Upper lobe of left lung (tissue), 6 donors: ENCODE measurements at regions not wholly inside any gene's neighbourhood (a gene's known extent, or its start where the extent isn't known, plus 50 kb on each side); places are given as distances from the start of the nearest gene placed in this dataset.
"Not testable (repeated sequence)": the region's sequence is repeated elsewhere in the genome, so short reads cannot be mapped to it uniquely, and the experiment has no call there.

Experiments
- ATAC-seq, 2 donors: fragments of 200-7000 bp; cut with Tn5 transposase; one replicate each; pipeline ENCODE4 v1.9.1; 2022; ENCODE audit warnings: mild to moderate bottlenecking in 2 of 2, moderate library complexity in 2 of 2; ENCODE audit not compliant: low FRiP score in 2 of 2
- DNase-seq, 2 donors: peaks; one replicate each; pipeline ENCODE4 v3.0.0-alpha.2; 2019 to 2020
- H3K27ac ChIP-seq, 4 donors: fragments of 200-600 bp; sonication (generic); one replicate each; pipeline ENCODE4 v1.5.1; 2016 to 2019
- H3K27me3 ChIP-seq, 4 donors: fragments of 200-600 bp; sonication (generic); one replicate each; pipeline ENCODE4 v1.5.1; 2017 to 2019
- H3K36me3 ChIP-seq, 4 donors: fragments of 200-600 bp; sonication (generic); one replicate each; pipeline ENCODE4 v1.5.1; 2016 to 2019
- H3K4me1 ChIP-seq, 4 donors: fragments of 200-600 bp; sonication (generic); one replicate each; pipeline ENCODE4 v1.5.1; 2018 to 2019
- H3K4me3 ChIP-seq, 4 donors: fragments of 200-600 bp; sonication (generic); one replicate each; pipeline ENCODE4 v1.5.1; 2017 to 2019; ENCODE audit warnings: mild to moderate bottlenecking in 2 of 4, moderate library complexity in 1 of 4
- H3K9me3 ChIP-seq, 4 donors: fragments of 200-600 bp; sonication (generic); one replicate each; pipeline ENCODE4 v1.5.1; 2018 to 2019
- EP300 ChIP-seq, 4 donors: sonication (generic); formaldehyde crosslinking; IDR thresholded peaks; one replicate each; pipeline ENCODE4 v1.5.1; 2017; ENCODE audit warnings: antibody characterized with exemption in 4 of 4, control low read depth in 2 of 4
- POLR2A ChIP-seq, 4 donors: fragments of 450-650 bp; IDR thresholded peaks; one replicate each; pipeline ENCODE4 v1.5.1; 2016 to 2017; ENCODE audit warnings: antibody characterized with exemption in 4 of 4, mild to moderate bottlenecking in 2 of 4
- POLR2AphosphoS5 ChIP-seq, 2 donors: sonication (generic); formaldehyde crosslinking; IDR thresholded peaks; one replicate each; pipeline ENCODE4 v1.5.1; 2017; ENCODE audit warnings: antibody characterized with exemption in 2 of 2
- WGBS, 2 donors: methylation state at CpG; one replicate each; pipeline ENCODE4 v1.1.5; 2017 to 2018; 5-methylcytosine and 5-hydroxymethylcytosine counted together
- TF ChIP-seq, protein P1 (sequence below), 6 experiments: fragments of 450-650 bp in 4 of 6; fragments of 200-600 bp in 2 of 6; sonication (generic) in 2 of 6; IDR thresholded peaks; one replicate each; pipeline ENCODE4 v1.5.1; 2016 to 2019; ENCODE audit warnings: antibody characterized with exemption in 6 of 6
- donor health status: DM: no; HTN: no; CAD: no; lungs with moderate emphysema.
- donor health status: DM: no; HTN: yes; CAD: no; lungs with severe emphysema.

DNA sequence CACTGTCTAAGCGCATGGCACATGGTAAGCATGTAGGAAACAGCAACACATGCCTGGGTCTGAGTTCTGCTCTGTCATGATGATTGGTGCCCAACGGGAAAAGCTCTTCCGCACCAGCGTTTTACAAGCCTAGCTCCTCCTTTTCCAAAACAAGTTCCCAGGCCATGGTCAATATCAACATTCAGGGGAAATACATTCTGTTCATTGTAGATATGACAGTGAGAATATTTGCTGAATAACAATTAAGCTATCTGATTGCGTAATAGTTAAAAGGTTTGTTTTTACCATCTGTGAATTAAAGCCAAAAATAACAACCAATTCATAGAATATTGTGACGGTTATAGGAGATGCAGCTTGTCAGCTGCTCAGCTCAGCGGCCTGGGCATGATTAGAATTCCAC is 404.3 kb upstream of the SLC35B3 start:
- Histone ChIP-seq H3K4me1 (no peaks in the 10 kb centered on the region), H3K4me3 (no peak overlapping the region), H3K27me3 (no peaks in the 10 kb centered on the region), H3K36me3 (no peaks in the 10 kb centered on the region), H3K27ac (no peak overlapping the region), H3K9me3 (no peaks in the 10 kb centered on the region)
- ATAC-seq: no peak
- TF ChIP-seq, protein P1, sequence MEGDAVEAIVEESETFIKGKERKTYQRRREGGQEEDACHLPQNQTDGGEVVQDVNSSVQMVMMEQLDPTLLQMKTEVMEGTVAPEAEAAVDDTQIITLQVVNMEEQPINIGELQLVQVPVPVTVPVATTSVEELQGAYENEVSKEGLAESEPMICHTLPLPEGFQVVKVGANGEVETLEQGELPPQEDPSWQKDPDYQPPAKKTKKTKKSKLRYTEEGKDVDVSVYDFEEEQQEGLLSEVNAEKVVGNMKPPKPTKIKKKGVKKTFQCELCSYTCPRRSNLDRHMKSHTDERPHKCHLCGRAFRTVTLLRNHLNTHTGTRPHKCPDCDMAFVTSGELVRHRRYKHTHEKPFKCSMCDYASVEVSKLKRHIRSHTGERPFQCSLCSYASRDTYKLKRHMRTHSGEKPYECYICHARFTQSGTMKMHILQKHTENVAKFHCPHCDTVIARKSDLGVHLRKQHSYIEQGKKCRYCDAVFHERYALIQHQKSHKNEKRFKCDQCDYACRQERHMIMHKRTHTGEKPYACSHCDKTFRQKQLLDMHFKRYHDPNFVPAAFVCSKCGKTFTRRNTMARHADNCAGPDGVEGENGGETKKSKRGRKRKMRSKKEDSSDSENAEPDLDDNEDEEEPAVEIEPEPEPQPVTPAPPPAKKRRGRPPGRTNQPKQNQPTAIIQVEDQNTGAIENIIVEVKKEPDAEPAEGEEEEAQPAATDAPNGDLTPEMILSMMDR (IDR thresholded peaks at IDR 0.05): no peak
- TF ChIP-seq EP300 (IDR thresholded peaks at IDR 0.05) (no peak), POLR2A (IDR thresholded peaks at IDR 0.05) (no peak), POLR2AphosphoS5 (IDR thresholded peaks at IDR 0.05) (no peak)
- 72 to 74% methylated on average over 6 to 7 of the region's 7 CpGs for WGBS, 2 donors
- DNase-seq: no peak

DNA sequence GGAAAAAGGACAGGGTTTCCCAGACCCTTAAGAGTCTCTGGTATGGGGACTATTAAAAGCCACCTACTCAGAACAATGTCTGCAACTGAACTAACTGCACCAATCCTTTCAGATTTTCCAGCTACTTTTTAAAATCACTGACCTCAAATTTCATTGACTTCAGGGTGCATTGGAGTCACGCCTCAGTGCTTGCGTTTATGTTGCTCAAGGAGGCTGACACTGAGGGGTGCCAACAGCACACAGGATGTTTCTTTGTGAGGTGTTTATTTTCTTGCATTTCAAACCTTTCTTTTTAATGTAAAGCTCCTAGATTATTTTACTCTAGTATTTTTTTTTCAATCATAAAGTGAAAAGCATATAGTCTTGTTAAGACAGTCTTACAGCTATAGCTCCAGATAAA is 402.0 kb upstream of the SLC35B3 start:
- ATAC-seq: no peak

DNA sequence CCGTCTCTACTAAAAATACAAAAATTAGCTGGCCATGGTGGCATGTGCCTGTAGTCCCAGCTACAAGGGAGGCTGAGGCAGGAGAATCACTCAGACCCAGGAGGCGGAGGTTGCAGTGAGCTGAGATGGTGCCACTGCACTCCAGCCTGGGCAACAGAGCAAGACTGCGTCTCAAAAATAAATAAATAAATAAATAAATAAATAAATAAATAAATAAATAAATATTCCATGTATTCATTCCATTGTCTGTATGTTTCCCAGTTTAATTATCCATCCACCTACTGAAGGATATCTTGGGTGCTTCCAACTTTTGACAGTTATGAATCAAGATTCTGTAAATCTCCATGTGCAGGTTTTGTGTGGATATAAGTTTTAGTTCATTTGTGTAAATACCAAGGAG is 397.4 kb upstream of the SLC35B3 start:
- not testable (repeated sequence) for ATAC-seq, H3K9me3 ChIP-seq, H3K36me3 ChIP-seq, DNase-seq, H3K4me1 ChIP-seq, H3K27ac ChIP-seq, H3K4me3 ChIP-seq, H3K27me3 ChIP-seq
- WGBS, 2 donors: 94 to 97% methylated on average over 3 of the region's 3 CpGs

More for the DNA sequence above, 402.0 kb upstream of the SLC35B3 start:
- no peaks in the 10 kb centered on the region for H3K36me3 ChIP-seq
- DNase-seq: no peak
- no peaks in the 10 kb centered on the region for H3K27me3 ChIP-seq
- H3K4me3 ChIP-seq: no peak overlapping the region
- H3K9me3 ChIP-seq: no peaks in the 10 kb centered on the region
- H3K27ac ChIP-seq: no peak overlapping the region
- no peaks in the 10 kb centered on the region for H3K4me1 ChIP-seq
- 70 to 78% methylated on average over 2 of the region's 2 CpGs for WGBS, 2 donors
- TF ChIP-seq, protein P1 (IDR thresholded peaks at IDR 0.05): no peak
- TF ChIP-seq POLR2A (IDR thresholded peaks at IDR 0.05) (no peak), EP300 (IDR thresholded peaks at IDR 0.05) (no peak), POLR2AphosphoS5 (IDR thresholded peaks at IDR 0.05) (no peak)

DNA sequence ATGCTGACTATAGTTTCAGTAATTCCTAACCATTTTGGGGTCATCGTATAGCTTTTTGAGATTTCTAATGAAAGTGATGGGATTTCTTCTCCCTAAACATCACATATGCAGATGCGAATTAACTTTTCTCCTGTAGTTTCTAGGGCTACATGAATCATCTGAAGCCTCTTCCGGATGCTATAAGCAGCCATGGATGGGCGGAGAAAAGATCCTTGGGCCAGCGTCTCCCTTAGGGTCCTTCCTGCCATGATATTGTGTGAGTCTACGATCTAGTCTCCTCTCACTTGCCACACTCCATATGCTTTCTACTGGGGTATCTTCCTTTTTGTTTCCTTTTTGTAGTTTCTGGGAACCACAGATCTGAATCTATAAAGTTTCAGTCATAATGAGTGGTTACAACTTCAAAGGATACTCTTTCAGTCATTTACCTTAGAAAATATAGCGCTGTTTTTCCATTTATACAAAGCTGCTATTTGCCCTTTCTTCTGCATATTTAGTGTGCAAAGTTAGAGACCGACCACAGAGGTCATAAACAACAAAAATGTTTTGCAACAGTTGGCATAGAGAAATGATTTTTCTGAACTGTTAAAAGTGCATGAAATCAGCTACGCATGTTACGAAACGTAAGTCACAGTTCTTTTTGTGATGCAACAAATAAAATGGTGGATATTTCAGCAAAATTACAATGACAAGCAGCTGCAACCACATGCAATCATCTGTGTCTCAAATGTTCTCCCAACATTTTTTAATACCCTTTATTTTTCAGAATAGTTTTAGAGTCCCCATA is 396.2 kb upstream of the SLC35B3 start:
- no peaks in the 10 kb centered on the region for H3K9me3 ChIP-seq
- H3K36me3 ChIP-seq: no peaks in the 10 kb centered on the region
- TF ChIP-seq POLR2A (IDR thresholded peaks at IDR 0.05): no peak
- TF ChIP-seq EP300 (IDR thresholded peaks at IDR 0.05): no peak
- TF ChIP-seq, protein P1 (IDR thresholded peaks at IDR 0.05): no peak
- TF ChIP-seq POLR2AphosphoS5 (IDR thresholded peaks at IDR 0.05): no peak
- WGBS, 2 donors: 68 to 77% methylated on average over 11 of the region's 11 CpGs
- no peaks in the 10 kb centered on the region for H3K4me1 ChIP-seq
- ATAC-seq (no peak), DNase-seq (no peak)
- no peak overlapping the region for H3K4me3 ChIP-seq
- no peaks in the 10 kb centered on the region for H3K27me3 ChIP-seq
- no peak overlapping the region for H3K27ac ChIP-seq

DNA sequence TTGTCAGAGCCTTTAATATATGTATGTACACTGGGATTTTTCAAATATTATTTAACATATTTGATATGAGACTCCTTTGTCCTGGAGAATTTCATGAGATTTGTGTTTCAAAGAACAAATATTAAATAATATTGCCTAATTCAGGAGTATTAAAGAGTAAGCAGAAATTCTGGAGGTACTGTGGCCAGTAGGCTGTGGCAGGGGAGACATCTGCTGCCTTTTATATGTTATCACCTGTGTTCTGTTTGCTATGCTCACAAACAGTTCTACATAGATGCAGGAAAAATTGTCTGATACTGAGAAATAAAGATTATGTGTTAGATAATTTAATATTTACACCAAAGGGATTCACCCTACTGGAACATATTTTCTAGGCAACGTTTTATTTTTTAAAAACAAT is 395.4 kb upstream of the SLC35B3 start:
- Histone ChIP-seq H3K36me3 (no peaks in the 10 kb centered on the region), H3K27ac (no peak overlapping the region), H3K4me1 (no peaks in the 10 kb centered on the region), H3K27me3 (no peaks in the 10 kb centered on the region), H3K9me3 (no peaks in the 10 kb centered on the region), H3K4me3 (no peak overlapping the region)
- no peak for DNase-seq
- WGBS, 2 donors: 66 to 70% methylated on average over 1 of the region's 1 CpG
- TF ChIP-seq EP300 (IDR thresholded peaks at IDR 0.05): no peak
- no peak for TF ChIP-seq POLR2A (IDR thresholded peaks at IDR 0.05)
- no peak for TF ChIP-seq POLR2AphosphoS5 (IDR thresholded peaks at IDR 0.05)
- TF ChIP-seq, protein P1 (IDR thresholded peaks at IDR 0.05): no peak
- no peak for ATAC-seq
